A549 (cell line): ENCODE measurements at regions not wholly inside any gene's neighbourhood (a gene's known extent, or its start where the extent isn't known, plus 50 kb on each side); places are given as distances from the start of the nearest gene placed in this dataset.

Experiments
- MYC ChIP-seq: IDR thresholded peaks from 2 replicates; pipeline ENCODE4 v1.6.1; 2012; ENCODE audit warnings: mild to moderate bottlenecking, inconsistent platforms, low read length, improper control_type of control experiment, borderline replicate concordance
- TF ChIP-seq, protein P1 (sequence below): fragments of >200 bp; sonication (Bioruptor Twin); formaldehyde crosslinking; IDR thresholded peaks from 3 replicates; pipeline ENCODE4 v1.5.1; 2016

DNA sequence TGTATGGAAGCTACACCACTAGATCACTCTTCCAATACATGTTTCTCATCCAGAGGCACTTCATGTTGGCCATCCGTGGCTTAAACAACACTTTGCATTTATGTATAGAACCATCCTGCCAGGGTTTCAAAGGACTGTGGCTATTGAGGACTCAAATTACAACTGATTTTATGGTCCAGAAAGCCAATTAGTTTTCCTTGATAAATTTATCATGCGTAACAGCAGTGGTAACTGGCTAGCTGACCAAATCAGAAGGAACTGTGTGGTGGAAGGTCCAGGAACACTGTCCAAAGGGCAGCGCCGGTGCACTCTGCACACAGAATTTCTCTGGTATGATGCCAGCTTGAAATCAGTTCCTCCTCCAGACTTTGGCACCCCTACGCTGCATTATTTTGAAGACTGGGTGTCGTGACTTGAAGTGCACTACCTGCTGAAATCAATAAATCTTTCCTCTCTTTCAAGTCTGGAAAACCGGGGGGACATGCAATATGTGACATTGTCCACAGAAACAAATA is 69.3 kb upstream of the TMEM252 start:
- TF ChIP-seq, protein P1, sequence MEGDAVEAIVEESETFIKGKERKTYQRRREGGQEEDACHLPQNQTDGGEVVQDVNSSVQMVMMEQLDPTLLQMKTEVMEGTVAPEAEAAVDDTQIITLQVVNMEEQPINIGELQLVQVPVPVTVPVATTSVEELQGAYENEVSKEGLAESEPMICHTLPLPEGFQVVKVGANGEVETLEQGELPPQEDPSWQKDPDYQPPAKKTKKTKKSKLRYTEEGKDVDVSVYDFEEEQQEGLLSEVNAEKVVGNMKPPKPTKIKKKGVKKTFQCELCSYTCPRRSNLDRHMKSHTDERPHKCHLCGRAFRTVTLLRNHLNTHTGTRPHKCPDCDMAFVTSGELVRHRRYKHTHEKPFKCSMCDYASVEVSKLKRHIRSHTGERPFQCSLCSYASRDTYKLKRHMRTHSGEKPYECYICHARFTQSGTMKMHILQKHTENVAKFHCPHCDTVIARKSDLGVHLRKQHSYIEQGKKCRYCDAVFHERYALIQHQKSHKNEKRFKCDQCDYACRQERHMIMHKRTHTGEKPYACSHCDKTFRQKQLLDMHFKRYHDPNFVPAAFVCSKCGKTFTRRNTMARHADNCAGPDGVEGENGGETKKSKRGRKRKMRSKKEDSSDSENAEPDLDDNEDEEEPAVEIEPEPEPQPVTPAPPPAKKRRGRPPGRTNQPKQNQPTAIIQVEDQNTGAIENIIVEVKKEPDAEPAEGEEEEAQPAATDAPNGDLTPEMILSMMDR, result no peak
- TF ChIP-seq MYC, result no peak
